ENCODE measurements at regions not wholly inside any gene's neighbourhood (a gene's known extent, or its start where the extent isn't known, plus 50 kb on each side); places are given as distances from the start of the nearest gene placed in this dataset.

GRCh38 chr10:105844676-105845570 is 1203.8 kb downstream of the SORCS3 start:
- no peak for DNase-seq

- no peak for DNase-seq
Measured at GRCh38 chr10:105844241-105844640, 1203.2 kb downstream of the SORCS3 start.

GRCh38 chr10:105843786-105844185 is 1202.7 kb downstream of the SORCS3 start:
- no peak for DNase-seq

DNA sequence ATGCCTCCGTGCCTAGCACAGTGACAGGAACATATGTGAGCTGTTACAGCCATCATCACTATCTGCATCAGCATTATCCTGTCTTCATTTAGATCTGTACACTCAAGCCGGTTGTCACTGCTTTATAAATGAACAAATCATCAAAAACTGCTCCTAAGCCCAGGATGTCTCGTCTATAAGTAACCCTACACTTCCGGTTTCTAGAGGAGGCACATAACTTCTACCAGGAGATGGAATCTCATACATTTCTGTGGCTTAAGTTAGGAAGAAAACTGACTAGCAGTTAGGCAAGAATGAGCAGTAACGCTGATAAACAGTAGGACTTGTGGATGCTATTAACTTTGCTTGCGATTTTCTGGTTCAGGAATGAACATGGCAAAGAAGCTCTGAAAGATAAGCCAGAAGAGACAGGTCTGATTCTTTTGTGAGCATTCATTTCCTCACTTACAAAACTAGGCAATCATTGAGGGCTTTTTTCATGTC is 1199.2 kb downstream of the SORCS3 start:
- no peak for DNase-seq

GRCh38 chr10:105838392-105838791 is 1197.3 kb downstream of the SORCS3 start:
- no peak for DNase-seq

GRCh38 chr10:105837951-105838350 is 1196.9 kb downstream of the SORCS3 start:
- no peak for DNase-seq

- DNase-seq, result no peak
Measured at GRCh38 chr10:105834261-105835059, 1193.4 kb downstream of the SORCS3 start.

DNA sequence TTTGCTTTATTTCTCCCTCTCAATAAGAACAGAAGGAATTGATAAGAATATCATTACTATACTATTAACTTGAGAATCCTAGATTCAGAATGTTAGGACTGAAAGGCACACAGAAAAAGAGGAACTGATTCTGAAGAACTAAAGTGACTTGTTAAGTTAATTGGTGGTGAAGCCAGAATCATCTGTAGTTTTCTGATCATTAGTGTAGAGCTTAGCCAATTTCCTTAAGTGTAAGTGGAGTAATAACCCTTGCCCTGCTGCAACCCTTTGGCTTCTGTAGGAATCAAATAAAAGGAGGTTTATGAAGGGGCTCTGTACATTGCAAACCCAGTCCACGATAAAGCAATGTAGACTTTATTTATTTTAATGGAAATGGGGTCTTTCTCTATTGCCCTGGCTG is 1186.0 kb downstream of the SORCS3 start:
- DNase-seq, result no peak

- no peak for DNase-seq
Measured at GRCh38 chr10:105807935-105808587, 1167.0 kb downstream of the SORCS3 start.

DNA sequence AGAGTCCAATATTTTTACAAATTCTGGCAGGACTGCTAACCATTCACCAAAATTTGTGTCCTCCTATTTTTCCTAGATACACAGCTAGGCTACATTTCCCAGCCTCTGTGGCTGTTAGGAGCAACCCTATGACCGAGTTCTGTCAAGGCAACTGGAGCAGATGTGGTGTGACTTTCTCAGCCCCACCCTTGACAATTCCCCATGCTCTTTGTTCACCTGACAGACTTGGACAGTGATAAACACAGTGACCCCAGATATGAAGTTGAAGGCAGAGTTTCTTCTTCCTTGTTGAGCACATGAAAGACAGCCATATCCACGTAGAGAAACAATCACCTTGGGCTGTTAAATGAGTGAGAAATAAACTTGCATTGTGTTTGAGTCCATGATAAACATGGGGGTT is 1162.1 kb downstream of the SORCS3 start:
- no peak for DNase-seq

GRCh38 chr10:105800641-105801040 is 1159.6 kb downstream of the SORCS3 start:
- no peak for DNase-seq

DNA sequence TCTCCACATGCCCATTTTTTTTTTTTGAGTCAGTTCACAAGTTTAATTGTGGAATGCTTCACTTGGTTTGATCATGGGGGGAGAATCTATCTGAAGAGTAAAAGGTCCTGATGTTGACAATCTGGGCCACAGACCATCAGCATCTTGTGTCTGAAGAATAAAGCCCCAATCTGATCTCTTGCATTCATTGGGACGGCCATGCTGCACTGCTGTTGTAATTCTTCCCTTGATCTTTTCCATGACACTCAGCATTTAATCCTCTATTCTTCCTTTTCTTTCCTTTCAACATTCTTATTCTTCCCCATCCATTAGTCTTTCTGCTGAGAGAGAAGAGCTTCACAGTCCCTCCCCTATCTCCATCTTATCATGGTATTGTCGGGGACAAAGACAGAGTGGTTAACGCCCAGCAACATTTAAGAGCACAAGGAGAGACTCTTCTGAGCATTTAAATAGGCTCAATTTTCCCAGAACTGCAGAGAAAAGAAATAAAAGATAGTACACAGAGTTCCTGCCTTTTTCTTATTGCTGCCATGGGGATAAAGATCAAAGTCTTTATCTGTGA is 1157.3 kb downstream of the SORCS3 start:
- no peak for DNase-seq

DNA sequence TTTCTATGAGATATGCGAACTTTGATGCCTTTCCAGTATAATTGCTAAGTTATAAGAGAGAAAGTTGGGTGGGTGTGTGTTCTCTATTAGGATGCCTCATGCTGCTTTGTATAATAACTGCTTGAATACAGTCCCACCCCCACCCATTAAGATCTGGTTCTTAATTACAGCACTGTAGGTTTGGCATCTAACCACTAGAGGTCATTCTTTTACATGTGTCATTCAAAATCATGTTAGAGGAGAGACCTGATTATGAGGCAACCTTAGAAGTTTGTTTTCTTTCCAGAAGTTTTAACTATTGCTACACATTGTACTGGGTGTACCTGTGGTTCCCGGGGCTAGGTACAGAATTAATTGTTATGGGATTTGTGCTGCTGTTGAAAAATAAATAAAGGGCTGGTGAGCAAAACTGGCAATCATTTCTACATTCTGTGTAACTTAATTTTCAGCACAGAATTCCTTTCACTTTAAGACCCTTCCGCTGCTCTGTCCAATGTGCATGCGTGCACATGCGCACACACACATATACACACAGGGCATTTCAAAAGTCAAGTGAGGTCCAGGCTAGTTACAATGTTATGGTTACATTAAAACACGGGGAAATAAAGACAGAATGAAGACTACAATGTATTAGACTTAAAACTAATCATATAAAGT is 1156.3 kb downstream of the SORCS3 start:
- peak; percentile 3 to 18 for DNase-seq

DNA sequence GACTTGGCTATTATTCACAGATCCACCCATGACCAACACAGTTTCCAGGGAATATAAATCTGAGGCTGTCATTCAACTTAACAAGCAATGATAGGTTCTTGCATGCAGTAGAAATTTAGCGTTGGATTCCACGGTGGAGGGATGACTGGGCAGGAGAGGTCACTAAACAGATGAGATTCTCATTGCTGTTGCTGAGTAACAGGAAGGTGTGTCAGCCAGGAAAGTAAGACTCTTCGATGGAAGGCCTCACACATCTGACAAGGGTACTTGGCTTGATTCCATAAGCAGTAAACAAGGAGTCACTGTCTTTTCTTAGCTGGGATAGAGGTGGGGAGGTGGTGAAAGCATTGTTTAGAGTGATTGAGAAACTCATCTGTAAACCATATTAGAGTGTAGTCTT is 1152.0 kb downstream of the SORCS3 start:
- no peak for DNase-seq

DNA sequence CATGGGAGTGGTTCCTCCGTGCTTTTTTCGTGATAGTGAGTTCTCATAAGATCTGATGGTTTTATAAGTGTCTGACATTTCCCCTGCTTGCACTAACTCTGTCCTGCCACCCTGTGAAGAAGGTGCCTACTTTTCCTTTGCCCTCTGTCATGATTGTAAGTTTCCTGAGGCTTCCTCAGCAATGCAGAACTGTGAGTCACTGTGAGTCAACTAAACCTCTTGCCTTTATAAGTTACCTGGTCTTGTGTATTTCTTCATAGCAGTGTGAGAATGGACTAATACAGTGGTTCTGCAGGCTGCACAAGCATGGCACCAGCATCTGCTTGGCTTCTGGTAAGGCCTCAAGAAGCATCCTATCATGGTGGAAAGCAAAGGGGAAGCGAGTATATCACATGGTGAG is 1144.6 kb downstream of the SORCS3 start:
- DNase-seq, result no peak

DNA sequence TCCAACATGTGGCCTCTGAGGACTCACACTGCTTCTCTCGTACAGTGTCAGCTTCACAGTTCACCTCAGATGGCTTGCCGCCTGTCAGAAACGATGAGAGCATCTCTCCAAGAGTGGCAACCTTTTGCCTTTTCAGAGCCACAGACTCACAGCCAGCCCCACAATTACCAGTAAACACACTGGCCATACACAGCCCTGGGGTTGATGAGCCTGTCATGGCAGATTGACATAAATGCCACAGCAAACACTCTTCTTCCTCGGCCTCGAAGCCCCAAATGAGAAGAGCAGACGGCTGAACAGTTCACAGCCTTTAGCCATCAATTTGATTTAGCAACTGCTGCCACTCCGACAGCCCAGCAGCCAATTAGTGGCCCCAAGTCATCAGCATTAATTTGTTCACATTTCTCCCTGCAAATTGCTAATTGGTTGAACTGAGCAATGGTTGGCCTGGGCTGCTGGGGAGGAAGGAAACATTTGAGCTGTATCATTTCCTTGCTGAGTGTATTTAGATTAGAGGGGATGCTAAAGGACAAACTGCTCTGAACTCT is 1142.9 kb downstream of the SORCS3 start:
- DNase-seq, result no peak

DNA sequence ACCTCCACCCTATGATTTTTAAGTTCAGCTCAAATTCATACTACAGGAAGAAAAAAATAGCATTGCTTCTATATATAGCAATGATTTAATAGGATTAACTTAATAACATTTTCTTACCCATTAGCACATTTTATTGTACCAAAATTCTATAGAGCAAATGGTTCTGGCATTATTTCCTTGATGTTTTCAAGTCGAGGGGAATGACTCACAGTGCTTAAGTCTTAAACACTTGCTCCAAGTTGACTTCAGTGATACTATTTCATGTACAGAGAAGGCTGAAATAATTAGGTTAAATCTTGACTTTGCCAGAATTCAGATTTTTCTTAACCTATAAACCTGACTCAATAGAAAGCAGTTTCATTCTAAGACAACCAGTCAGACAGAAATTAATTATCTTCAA is 1133.8 kb downstream of the SORCS3 start:
- no peak for DNase-seq

- DNase-seq, result no peak
Measured at GRCh38 chr10:105774351-105774750, 1133.3 kb downstream of the SORCS3 start.

GRCh38 chr10:105770524-105771212 is 1129.6 kb downstream of the SORCS3 start:
- DNase-seq, result no peak

- DNase-seq, result no peak
Measured at GRCh38 chr10:105769248-105770184, 1128.4 kb downstream of the SORCS3 start.

Data from NCI-H526 (cell line).